H9 (cell line): ENCODE measurements at regions not wholly inside any gene's neighbourhood (a gene's known extent, or its start where the extent isn't known, plus 50 kb on each side); places are given as distances from the start of the nearest gene placed in this dataset.

Source experiments
- DNase-seq: peaks from one replicate; pipeline ENCODE4 v3.0.0-alpha.2; 2017
- H2AFZ ChIP-seq: one replicate; pipeline ENCODE4 v1.6.1; 2013; ENCODE audit warnings: mild to moderate bottlenecking, low read length, control low read depth, moderate library complexity
- H2AK5ac ChIP-seq: 2 replicates; pipeline ENCODE4 v1.6.1; 2013; ENCODE audit warnings: low read length, control low read depth, mixed read lengths; ENCODE audit not compliant: insufficient read length
- H2BK120ac ChIP-seq: one replicate; pipeline ENCODE4 v1.6.1; 2013; ENCODE audit warnings: low read depth, mild to moderate bottlenecking, low read length, control low read depth, inconsistent platforms; ENCODE audit not compliant: poor library complexity, severe bottlenecking
- H2BK12ac ChIP-seq: 2 replicates; pipeline ENCODE4 v1.6.1; 2013; ENCODE audit warnings: low read length, control low read depth, mixed read lengths, low read depth; ENCODE audit not compliant: insufficient read length
- H2BK15ac ChIP-seq: 2 replicates; pipeline ENCODE4 v1.6.1; 2013; ENCODE audit warnings: low read depth, low read length, control low read depth
- H2BK20ac ChIP-seq: one replicate; pipeline ENCODE4 v1.6.1; 2013; ENCODE audit warnings: low read depth, mild to moderate bottlenecking, low read length, control low read depth, inconsistent platforms; ENCODE audit not compliant: poor library complexity, severe bottlenecking
- H2BK5ac ChIP-seq: 2 replicates; pipeline ENCODE4 v1.6.1; 2013; ENCODE audit warnings: low read length, control low read depth, mixed read lengths; ENCODE audit not compliant: insufficient read length
- H3K14ac ChIP-seq: 2 replicates; pipeline ENCODE4 v1.6.1; 2013; ENCODE audit warnings: low read length, control low read depth; ENCODE audit not compliant: insufficient read depth
- H3K18ac ChIP-seq: 2 replicates; pipeline ENCODE4 v1.6.1; 2013; ENCODE audit warnings: low read depth, mild to moderate bottlenecking, mixed read lengths, low read length, control low read depth; ENCODE audit not compliant: insufficient read length
- H3K23ac ChIP-seq: 2 replicates; pipeline ENCODE4 v1.6.1; 2013; ENCODE audit warnings: low read length, control low read depth, mixed read lengths, low read depth; ENCODE audit not compliant: insufficient read length
- H3K23me2 ChIP-seq: 2 replicates; pipeline ENCODE4 v1.6.1; 2013; ENCODE audit warnings: low read depth, mild to moderate bottlenecking, mixed read lengths, low read length, control low read depth; ENCODE audit not compliant: insufficient read length, poor library complexity, severe bottlenecking
- H3K27ac ChIP-seq: 2 replicates; pipeline ENCODE4 v1.5.1; 2013; ENCODE audit warnings: low read length, control low read depth, mixed read lengths, low read depth; ENCODE audit not compliant: insufficient read length
- H3K27me3 ChIP-seq: 2 replicates; pipeline ENCODE4 v1.6.1; 2013; ENCODE audit warnings: low read length, control low read depth, inconsistent platforms; ENCODE audit not compliant: insufficient read depth
- H3K4ac ChIP-seq: 2 replicates; pipeline ENCODE4 v1.6.1; 2013; ENCODE audit warnings: low read depth, mild to moderate bottlenecking, control low read depth, inconsistent platforms, low read length, moderate library complexity
- H3K4me1 ChIP-seq: 2 replicates; pipeline ENCODE4 v1.6.1; 2013; ENCODE audit warnings: low read length, control low read depth, inconsistent platforms; ENCODE audit not compliant: insufficient read depth
- H3K4me2 ChIP-seq: 2 replicates; pipeline ENCODE4 v1.6.1; 2013; ENCODE audit warnings: low read length, control low read depth, mixed read lengths; ENCODE audit not compliant: insufficient read length, insufficient read depth
- H3K56ac ChIP-seq: 2 replicates; pipeline ENCODE4 v1.6.1; 2013; ENCODE audit warnings: low read depth, mild to moderate bottlenecking, mixed read lengths, low read length, control low read depth; ENCODE audit not compliant: insufficient read length
- H3K79me1 ChIP-seq: 2 replicates; pipeline ENCODE4 v1.6.1; 2013; ENCODE audit warnings: low read depth, mild to moderate bottlenecking, moderate library complexity, low read length, control low read depth, inconsistent platforms; ENCODE audit not compliant: insufficient read depth, poor library complexity, severe bottlenecking
- H3K79me2 ChIP-seq: 2 replicates; pipeline ENCODE4 v1.6.1; 2013; ENCODE audit warnings: low read length, control low read depth, inconsistent platforms; ENCODE audit not compliant: insufficient read depth
- H3K9ac ChIP-seq: 2 replicates; pipeline ENCODE4 v1.6.1; 2013; ENCODE audit warnings: low read length, control low read depth, mixed read lengths; ENCODE audit not compliant: insufficient read length; ENCODE audit errors: extremely low read depth
- H3K9me3 ChIP-seq: one replicate; pipeline ENCODE4 v1.6.1; 2013; ENCODE audit warnings: low read depth, low read length, inconsistent platforms; ENCODE audit not compliant: control insufficient read depth
- H3T11ph ChIP-seq: one replicate; pipeline ENCODE4 v1.6.1; 2013; ENCODE audit warnings: mild to moderate bottlenecking, low read length, control low read depth, inconsistent platforms
- H4K20me1 ChIP-seq: one replicate; pipeline ENCODE4 v1.6.1; 2013; ENCODE audit not compliant: control insufficient read depth, insufficient read length, insufficient read depth
- H4K5ac ChIP-seq: 2 replicates; pipeline ENCODE4 v1.6.1; 2013; ENCODE audit warnings: low read depth, mild to moderate bottlenecking, mixed read lengths, low read length, control low read depth; ENCODE audit not compliant: insufficient read length
- H4K8ac ChIP-seq: replicated peaks from 2 replicates; pipeline ENCODE4 v1.6.1; 2013; ENCODE audit warnings: low read length, control low read depth, mixed read lengths, low read depth; ENCODE audit not compliant: insufficient read length
- H4K91ac ChIP-seq: 2 replicates; pipeline ENCODE4 v1.6.1; 2013; ENCODE audit warnings: low read depth, mild to moderate bottlenecking, moderate library complexity, mixed read lengths, low read length, control low read depth; ENCODE audit not compliant: insufficient read length
- H3K27ac Mint-ChIP-seq, 3 experiments: 2 replicates in 2 of 3; 3 replicates in 1 of 3; pipeline ENCODE4 v1.8.0; 2020 to 2021; ENCODE audit warnings: mixed read lengths in 3 of 3, mild to moderate bottlenecking in 1 of 3, moderate library complexity in 1 of 3
- H3K27me3 Mint-ChIP-seq: 2 replicates; pipeline ENCODE4 v1.8.0; 2021; ENCODE audit warnings: low read depth, mild to moderate bottlenecking, moderate library complexity, mixed read lengths
- H3K36me3 Mint-ChIP-seq, 3 experiments: 2 replicates in 2 of 3; 3 replicates in 1 of 3; pipeline ENCODE4 v1.8.0; 2020 to 2021; ENCODE audit warnings: low read depth in 3 of 3, mixed read lengths in 3 of 3; ENCODE audit not compliant: insufficient read depth in 1 of 3
- H3K4me1 Mint-ChIP-seq, 2 experiments: 2 replicates each; pipeline ENCODE4 v1.8.0; 2020; ENCODE audit warnings: mixed read lengths in 2 of 2
- H3K4me3 Mint-ChIP-seq, 2 experiments: 2 replicates in 1 of 2; 3 replicates in 1 of 2; pipeline ENCODE4 v1.8.0; 2020 to 2021; ENCODE audit warnings: mild to moderate bottlenecking in 2 of 2, mixed read lengths in 2 of 2, moderate library complexity in 1 of 2
- H3K9me3 Mint-ChIP-seq, 2 experiments: 2 replicates in 1 of 2; 3 replicates in 1 of 2; pipeline ENCODE4 v1.8.0; 2020; ENCODE audit warnings: mild to moderate bottlenecking in 2 of 2, mixed read lengths in 2 of 2, moderate library complexity in 1 of 2
- WGBS: extraction: QIAGEN DNeasy Blood & Tissue Kit; methylation state at CpG from one replicate; pipeline ENCODE4 v1.1.7; 2013; ENCODE audit warnings: missing lambda C conversion rate, low lambda C conversion rate, mixed read lengths; ENCODE audit not compliant: insufficient read length; ENCODE audit errors: extremely low coverage; 5-methylcytosine and 5-hydroxymethylcytosine counted together
- TF ChIP-seq, protein P1 (sequence below): fragments of 200-600 bp; sonication (generic); conservative IDR thresholded peaks from 3 replicates; pipeline ENCODE4 v1.8.0; 2021; ENCODE audit warnings: antibody characterized with exemption, mild to moderate bottlenecking

DNA sequence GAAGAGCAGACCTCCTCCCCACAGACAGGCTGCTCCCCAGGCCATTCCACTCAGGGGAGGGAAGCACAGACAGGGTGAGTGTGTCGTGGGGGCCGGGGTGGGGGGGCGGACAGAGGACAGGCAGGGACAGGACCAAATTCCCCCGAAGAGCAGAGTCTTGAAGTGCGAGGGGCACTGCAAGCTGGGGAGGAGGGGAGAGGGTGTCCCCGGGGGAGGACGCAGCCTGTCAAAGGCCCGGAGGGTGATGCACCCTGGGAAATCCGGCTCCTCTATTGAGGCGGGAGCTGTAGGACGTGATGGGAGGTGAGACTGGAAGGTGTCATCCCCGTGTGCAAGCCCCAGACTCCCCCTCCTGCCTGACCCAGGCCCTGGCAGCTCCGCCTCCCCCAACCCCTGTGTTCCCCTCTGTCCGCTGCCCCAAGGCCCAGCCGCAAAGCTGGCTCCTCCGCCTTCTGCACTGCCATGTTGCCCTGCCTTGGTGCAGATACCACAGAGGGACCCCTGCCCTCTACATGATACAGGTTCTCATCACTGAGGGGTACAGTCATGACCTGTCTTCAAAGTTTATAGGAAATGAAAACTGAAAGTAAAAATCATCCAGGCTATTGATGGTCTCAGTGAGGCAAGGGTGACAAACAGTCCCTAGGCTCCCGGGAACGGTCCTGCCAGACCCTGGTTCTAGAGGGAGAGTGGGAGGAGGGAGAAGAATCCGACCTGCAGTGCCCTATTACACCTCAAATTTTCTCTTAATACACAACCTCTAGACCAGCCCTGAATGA is 76.3 kb upstream of the IQSEC1 start:
- no peak overlapping the region for H2BK12ac ChIP-seq
- H3K4me1 Mint-ChIP-seq, result peaks cover 3 to 7% of the 10 kb centered on the region in 2 experiments; a peak in 2 of 4 replicates
- no peaks in the 10 kb centered on the region for H3K27me3 Mint-ChIP-seq
- H3K4me2 ChIP-seq, result no peak overlapping the region
- no peak overlapping the region for H2BK20ac ChIP-seq
- no peak overlapping the region for H3K4ac ChIP-seq
- H4K5ac ChIP-seq, result no peak overlapping the region
- H2BK15ac ChIP-seq, result no peak overlapping the region
- H2BK120ac ChIP-seq, result no peak overlapping the region
- WGBS, result no CpG with 5 or more reads among the region's 19 CpGs
- H3K9me3 Mint-ChIP-seq, result peaks cover 0 to under 1% of the 10 kb centered on the region in 2 experiments; a peak in 2 of 5 replicates
- H3K79me1 ChIP-seq, result no peaks in the 10 kb centered on the region
- H3K14ac ChIP-seq, result no peak overlapping the region; the same call in 1 of the 2 replicates
- H3K56ac ChIP-seq, result no peak overlapping the region
- H2AFZ ChIP-seq, result no peak overlapping the region
- H3K27ac Mint-ChIP-seq, result no peak overlapping the region; a peak in 2 of 7 replicates
- no peak overlapping the region; a peak in 1 of 5 replicates for H3K4me3 Mint-ChIP-seq
- no peaks in the 10 kb centered on the region for H3K23me2 ChIP-seq
- H3K9me3 ChIP-seq, result no peaks in the 10 kb centered on the region
- H3K36me3 Mint-ChIP-seq, result no peaks in the 10 kb centered on the region
- H3K4me1 ChIP-seq, result peaks cover 3% of the 10 kb centered on the region; the same call in 1 of the 2 replicates
- TF ChIP-seq, protein P1, sequence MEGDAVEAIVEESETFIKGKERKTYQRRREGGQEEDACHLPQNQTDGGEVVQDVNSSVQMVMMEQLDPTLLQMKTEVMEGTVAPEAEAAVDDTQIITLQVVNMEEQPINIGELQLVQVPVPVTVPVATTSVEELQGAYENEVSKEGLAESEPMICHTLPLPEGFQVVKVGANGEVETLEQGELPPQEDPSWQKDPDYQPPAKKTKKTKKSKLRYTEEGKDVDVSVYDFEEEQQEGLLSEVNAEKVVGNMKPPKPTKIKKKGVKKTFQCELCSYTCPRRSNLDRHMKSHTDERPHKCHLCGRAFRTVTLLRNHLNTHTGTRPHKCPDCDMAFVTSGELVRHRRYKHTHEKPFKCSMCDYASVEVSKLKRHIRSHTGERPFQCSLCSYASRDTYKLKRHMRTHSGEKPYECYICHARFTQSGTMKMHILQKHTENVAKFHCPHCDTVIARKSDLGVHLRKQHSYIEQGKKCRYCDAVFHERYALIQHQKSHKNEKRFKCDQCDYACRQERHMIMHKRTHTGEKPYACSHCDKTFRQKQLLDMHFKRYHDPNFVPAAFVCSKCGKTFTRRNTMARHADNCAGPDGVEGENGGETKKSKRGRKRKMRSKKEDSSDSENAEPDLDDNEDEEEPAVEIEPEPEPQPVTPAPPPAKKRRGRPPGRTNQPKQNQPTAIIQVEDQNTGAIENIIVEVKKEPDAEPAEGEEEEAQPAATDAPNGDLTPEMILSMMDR, result no peak
- DNase-seq, result no peak
- no peaks in the 10 kb centered on the region for H4K20me1 ChIP-seq
- H2AK5ac ChIP-seq, result no peak overlapping the region
- no peak overlapping the region for H3K23ac ChIP-seq
- H3K27me3 ChIP-seq, result no peaks in the 10 kb centered on the region
- H4K91ac ChIP-seq, result no peak overlapping the region
- H3K27ac ChIP-seq, result no peak overlapping the region
- H3K9ac ChIP-seq, result no peak overlapping the region
- H3K79me2 ChIP-seq, result no peaks in the 10 kb centered on the region
- no peak overlapping the region for H3T11ph ChIP-seq
- no peak overlapping the region for H2BK5ac ChIP-seq
- no peak overlapping the region for H3K18ac ChIP-seq
- H4K8ac ChIP-seq, result no peak overlapping the region
